Endothelial cell of umbilical vein (primary cell): ENCODE measurements at regions not wholly inside any gene's neighbourhood (a gene's known extent, or its start where the extent isn't known, plus 50 kb on each side); places are given as distances from the start of the nearest gene placed in this dataset.

Source experiments
- BruUV-seq: library from RNA; stranded (reverse); fragments of 400-500 nt; replicated peaks from 2 replicates; lab custom pipeline; 2021; lab: Mats Ljungman, UMichigan
- CTCF ChIA-PET: fragments of 300-600, 350-600 bp; sonication (Branson Sonifier 250); formaldehyde crosslinking; loops from one replicate; lab custom pipeline; 2021; ENCODE audit warnings: antibody characterized with exemption, inconsistent platforms; lab: Charles Lee
- POLR2A ChIA-PET: fragments of 300-600, 350-600 bp; sonication (Branson Sonifier 250); formaldehyde crosslinking; loops from one replicate; lab custom pipeline; 2021; ENCODE audit warnings: antibody characterized with exemption, inconsistent platforms; lab: Charles Lee
- DNase-seq: peaks from one replicate; pipeline ENCODE4 v3.0.0-alpha.2; 2011; ENCODE audit warnings: low read depth, low spot score
- FAIRE-seq: peaks from 2 replicates; lab custom pipeline; 2011; peaks lifted over from hg19 to GRCh38; lab: Jason Lieb, UNC
- H2AFZ ChIP-seq: 2 replicates; pipeline ENCODE4 v1.6.0; 2012; ENCODE audit warnings: low read depth, low read length, control low read depth, inconsistent platforms
- H3K27ac ChIP-seq: 2 replicates; pipeline ENCODE4 v1.5.1; 2011; ENCODE audit warnings: low read depth, mild to moderate bottlenecking, control low read depth, low read length, moderate library complexity; ENCODE audit not compliant: insufficient read depth
- H3K27me3 ChIP-seq, 2 experiments: 2 replicates each; pipeline versions ENCODE4 v1.6.0 to v1.6.1; 2011; ENCODE audit warnings: low read length in 2 of 2, mixed read lengths in 1 of 2; ENCODE audit not compliant: control insufficient read depth in 2 of 2, insufficient read depth in 2 of 2
- H3K36me3 ChIP-seq, 2 experiments: 2 replicates in 1 of 2; 3 replicates in 1 of 2; pipeline ENCODE4 v1.5.1; 2011; ENCODE audit warnings: low read length in 2 of 2, mild to moderate bottlenecking in 1 of 2, moderate library complexity in 1 of 2; ENCODE audit not compliant: control insufficient read depth in 2 of 2, insufficient read depth in 2 of 2; ENCODE audit errors: extremely low read depth in 1 of 2
- H3K4me1 ChIP-seq: 3 replicates; pipeline ENCODE4 v1.5.1; 2011; ENCODE audit warnings: mild to moderate bottlenecking, low read length; ENCODE audit not compliant: control insufficient read depth, insufficient read depth; ENCODE audit errors: extremely low read depth
- H3K4me2 ChIP-seq: 2 replicates; pipeline ENCODE4 v1.6.1; 2011; ENCODE audit warnings: low read length, control low read depth, mixed read lengths; ENCODE audit not compliant: insufficient read depth
- H3K4me3 ChIP-seq, 3 experiments: fragments of 200-600 bp in 1 of 3; sonication (generic), shearing (Covaris generic) in 1 of 3; replicated peaks in 1 of 3; 2 replicates each; pipeline ENCODE4 v1.5.1; 2011 to 2016; ENCODE audit warnings: control low read depth in 3 of 3, low read length in 3 of 3, mild to moderate bottlenecking in 2 of 3, inconsistent platforms in 1 of 3, low read depth in 1 of 3, moderate library complexity in 1 of 3; ENCODE audit not compliant: insufficient read depth in 1 of 3
- H3K79me2 ChIP-seq: 2 replicates; pipeline ENCODE4 v1.6.0; 2012; ENCODE audit warnings: low read length, inconsistent platforms; ENCODE audit not compliant: control insufficient read depth, insufficient read depth
- H3K9ac ChIP-seq: replicated peaks from 2 replicates; pipeline ENCODE3; 2011; ENCODE audit warnings: low read length, control low read depth; ENCODE audit not compliant: insufficient read depth; ENCODE audit errors: extremely low read depth
- H3K9me1 ChIP-seq: replicated peaks from 3 replicates; pipeline ENCODE4 v1.6.0; 2011; ENCODE audit warnings: mild to moderate bottlenecking, low read length; ENCODE audit not compliant: control insufficient read depth, insufficient read depth; ENCODE audit errors: extremely low read depth
- H3K9me3 ChIP-seq: replicated peaks from 2 replicates; pipeline ENCODE4 v1.5.1; 2012; ENCODE audit warnings: low read length, inconsistent platforms; ENCODE audit not compliant: control insufficient read depth, insufficient read depth
- H4K20me1 ChIP-seq: replicated peaks from 2 replicates; pipeline ENCODE3; 2011; ENCODE audit warnings: mild to moderate bottlenecking, low read length; ENCODE audit not compliant: control insufficient read depth, insufficient read depth; ENCODE audit errors: extremely low read depth
- EZH2 ChIP-seq: IDR thresholded peaks from 2 replicates; pipeline ENCODE4 v1.6.1; 2012; ENCODE audit warnings: borderline replicate concordance, low read depth, mild to moderate bottlenecking, moderate library complexity, low read length, inconsistent platforms; ENCODE audit not compliant: severe bottlenecking
- FOS ChIP-seq: IDR thresholded peaks from 2 replicates; pipeline ENCODE4 v1.6.1; 2011; ENCODE audit warnings: mild to moderate bottlenecking, low read length, moderate library complexity, borderline replicate concordance; ENCODE audit not compliant: insufficient read depth
- GATA2 ChIP-seq: IDR thresholded peaks from 2 replicates; pipeline ENCODE4 v1.7.0; 2011; ENCODE audit warnings: low read depth, mild to moderate bottlenecking, moderate library complexity, mixed read lengths, low read length; ENCODE audit not compliant: insufficient read length, insufficient read depth
- JUN ChIP-seq: IDR thresholded peaks from 2 replicates; pipeline ENCODE4 v1.6.1; 2011; ENCODE audit warnings: borderline replicate concordance, low read depth; ENCODE audit not compliant: insufficient read length, insufficient read depth
- MAX ChIP-seq: IDR thresholded peaks from 2 replicates; pipeline ENCODE4 v1.6.1; 2011; ENCODE audit not compliant: insufficient read depth, insufficient read length
- MYC ChIP-seq: IDR thresholded peaks from one replicate; pipeline ENCODE4 v1.6.1; 2011; ENCODE audit warnings: mild to moderate bottlenecking, low read depth, low read length
- POLR2A ChIP-seq: IDR thresholded peaks from 2 replicates; pipeline ENCODE4 v1.6.1; 2012; ENCODE audit warnings: low read depth, mild to moderate bottlenecking, control low read depth, low read length
- POLR2AphosphoS5 ChIP-seq: IDR thresholded peaks from 2 replicates; pipeline ENCODE4 v1.6.1; 2012; ENCODE audit warnings: low read depth, mild to moderate bottlenecking, control low read depth, low read length, moderate library complexity; ENCODE audit not compliant: insufficient read depth
- dilution Hi-C: fragments of 300-500 bp; cut with MboI; formaldehyde crosslinking; loops from one replicate; pipeline ENCODE4 v1.15.0; 2019; ENCODE audit warnings: low sequenced_read_pairs; ENCODE audit not compliant: extremely low pct_ligation_motif_present
- intact Hi-C: fragments of 100-400 bp; cut with micrococcal nuclease; formaldehyde crosslinking; loops from one replicate; pipeline ENCODE4 v1.10.0; 2022
- TF ChIP-seq, protein P1 (sequence below), 2 donors: IDR thresholded peaks; 1 replicate in 1 of 2; 2 replicates in 1 of 2; pipeline ENCODE4 v1.5.1; 2011; ENCODE audit warnings: low read length in 2 of 2, mild to moderate bottlenecking in 2 of 2, moderate library complexity in 2 of 2, control low read depth in 1 of 2, inconsistent platforms in 1 of 2, low read depth in 1 of 2; ENCODE audit not compliant: insufficient read depth in 1 of 2; ENCODE audit errors: extremely low read depth in 1 of 2

- H3K4me3 ChIP-seq, result no peak overlapping the region
- no peak overlapping the region for H3K9ac ChIP-seq
- H2AFZ ChIP-seq, result no peak overlapping the region
- H3K9me1 ChIP-seq, result no peaks in the 10 kb centered on the region
- POLR2A ChIA-PET, result no interaction called here
- intact Hi-C loops, result no loop called here
- H3K27ac ChIP-seq, result no peak overlapping the region
- H4K20me1 ChIP-seq, result no peaks in the 10 kb centered on the region
- DNase-seq (no peak), FAIRE-seq (no peak)
- BruUV-seq, result no TSS peak
- no peaks in the 10 kb centered on the region for H3K79me2 ChIP-seq
- CTCF ChIA-PET, result no interaction called here
- no peak overlapping the region for H3K4me2 ChIP-seq
- no peaks in the 10 kb centered on the region for H3K4me1 ChIP-seq
- H3K36me3 ChIP-seq, result no peaks in the 10 kb centered on the region
- dilution Hi-C loops, result no loop called here
- no peak for TF ChIP-seq JUN
- no peak for TF ChIP-seq POLR2A
- no peak for TF ChIP-seq EZH2
- TF ChIP-seq POLR2AphosphoS5, result no peak
- TF ChIP-seq MAX, result no peak
- no peak for TF ChIP-seq GATA2
- TF ChIP-seq, protein P1, sequence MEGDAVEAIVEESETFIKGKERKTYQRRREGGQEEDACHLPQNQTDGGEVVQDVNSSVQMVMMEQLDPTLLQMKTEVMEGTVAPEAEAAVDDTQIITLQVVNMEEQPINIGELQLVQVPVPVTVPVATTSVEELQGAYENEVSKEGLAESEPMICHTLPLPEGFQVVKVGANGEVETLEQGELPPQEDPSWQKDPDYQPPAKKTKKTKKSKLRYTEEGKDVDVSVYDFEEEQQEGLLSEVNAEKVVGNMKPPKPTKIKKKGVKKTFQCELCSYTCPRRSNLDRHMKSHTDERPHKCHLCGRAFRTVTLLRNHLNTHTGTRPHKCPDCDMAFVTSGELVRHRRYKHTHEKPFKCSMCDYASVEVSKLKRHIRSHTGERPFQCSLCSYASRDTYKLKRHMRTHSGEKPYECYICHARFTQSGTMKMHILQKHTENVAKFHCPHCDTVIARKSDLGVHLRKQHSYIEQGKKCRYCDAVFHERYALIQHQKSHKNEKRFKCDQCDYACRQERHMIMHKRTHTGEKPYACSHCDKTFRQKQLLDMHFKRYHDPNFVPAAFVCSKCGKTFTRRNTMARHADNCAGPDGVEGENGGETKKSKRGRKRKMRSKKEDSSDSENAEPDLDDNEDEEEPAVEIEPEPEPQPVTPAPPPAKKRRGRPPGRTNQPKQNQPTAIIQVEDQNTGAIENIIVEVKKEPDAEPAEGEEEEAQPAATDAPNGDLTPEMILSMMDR (IDR thresholded peaks at IDR 0.05; ENCODE audit: extremely low read depth in 1 of 2, insufficient read depth in 1 of 2, low read depth in 1 of 2, low read length in 2 of 2), result no peak
- no peak for TF ChIP-seq FOS
- TF ChIP-seq MYC, result no peak
- H3K27me3 ChIP-seq, result no peaks in the 10 kb centered on the region
- no peaks in the 10 kb centered on the region for H3K9me3 ChIP-seq
Observed at GRCh38 chr2:15860760-15861159, 79.6 kb upstream of the MYCN start.
